SK-N-SH treated with all-trans-retinoic acid at 6 μM for 48 hours (cell line): ENCODE measurements at regions not wholly inside any gene's neighbourhood (a gene's known extent, or its start where the extent isn't known, plus 50 kb on each side); places are given as distances from the start of the nearest gene placed in this dataset.

Experiments used
- ARNTL ChIP-seq: fragments of 450-650 bp; formaldehyde crosslinking; IDR thresholded peaks from 2 replicates; pipeline ENCODE4 v1.5.0; 2020; ENCODE audit warnings: low read depth, mild to moderate bottlenecking, moderate library complexity, borderline replicate concordance
- CREB5 ChIP-seq: fragments of 250-450 bp; sonication (Bioruptor Pico); IDR thresholded peaks from 2 replicates; pipeline ENCODE4 v1.5.1; 2020; ENCODE audit warnings: low read depth, mild to moderate bottlenecking, moderate library complexity
- CSDC2 ChIP-seq: fragments of 250-450 bp; sonication (Bioruptor Pico); IDR thresholded peaks from 2 replicates; pipeline ENCODE4 v1.5.0; 2020; ENCODE audit warnings: mild to moderate bottlenecking, moderate library complexity
- CSRNP3 ChIP-seq: fragments of 250-450 bp; sonication (Bioruptor Pico); IDR thresholded peaks from 2 replicates; pipeline ENCODE4 v1.5.1; 2021; ENCODE audit warnings: mild to moderate bottlenecking, moderate library complexity
- ISL1 ChIP-seq: fragments of 250-450 bp; sonication (Bioruptor Pico); IDR thresholded peaks from 2 replicates; pipeline ENCODE4 v2.1.2; 2022; ENCODE audit warnings: mild to moderate bottlenecking, moderate library complexity
- PATZ1 ChIP-seq: fragments of 250-450 bp; sonication (Bioruptor Pico); IDR thresholded peaks from 2 replicates; pipeline ENCODE4 v1.8.0; 2020; ENCODE audit warnings: mild to moderate bottlenecking, moderate library complexity, borderline replicate concordance
- POU6F1 ChIP-seq: fragments of 250-450 bp; sonication (Bioruptor Pico); IDR thresholded peaks from 2 replicates; pipeline ENCODE4 v1.8.0; 2021; ENCODE audit warnings: low read depth, mild to moderate bottlenecking, moderate library complexity, borderline replicate concordance
- RARB ChIP-seq: fragments of 250-450 bp; sonication (Bioruptor Pico); IDR thresholded peaks from 2 replicates; pipeline ENCODE4 v1.8.0; 2021; ENCODE audit warnings: mild to moderate bottlenecking, moderate library complexity
- SNAI2 ChIP-seq: fragments of 250-450 bp; sonication (Bioruptor Pico); IDR thresholded peaks from 2 replicates; pipeline ENCODE4 v1.5.0; 2020; ENCODE audit warnings: mild to moderate bottlenecking, moderate library complexity
- TSHZ2 ChIP-seq: fragments of 250-450 bp; sonication (Bioruptor Pico); IDR thresholded peaks from 2 replicates; pipeline ENCODE4 v1.5.0; 2020; ENCODE audit warnings: mild to moderate bottlenecking, moderate library complexity
- ZFP3 ChIP-seq: fragments of 250-450 bp; sonication (Bioruptor Pico); IDR thresholded peaks from 2 replicates; pipeline ENCODE4 v1.5.0; 2020; ENCODE audit warnings: mild to moderate bottlenecking, moderate library complexity
- ZNF70 ChIP-seq: fragments of 450-650 bp; formaldehyde crosslinking; IDR thresholded peaks from 2 replicates; pipeline ENCODE4 v1.5.0; 2020; ENCODE audit warnings: mild to moderate bottlenecking, moderate library complexity

- TF ChIP-seq POU6F1 (CRISPR knock-in tag) (no peak), TSHZ2 (no peak), RARB (CRISPR knock-in tag) (no peak), CSDC2 (CRISPR knock-in tag) (no peak), ISL1 (CRISPR knock-in tag) (no peak), PATZ1 (CRISPR knock-in tag) (no peak), SNAI2 (CRISPR knock-in tag) (no peak), CSRNP3 (CRISPR knock-in tag) (no peak), ZNF70 (no peak), ZFP3 (CRISPR knock-in tag) (no peak), CREB5 (CRISPR knock-in tag) (no peak), ARNTL (CRISPR knock-in tag) (no peak)
Measured at GRCh38 chr3:69562020-69562419, 176.1 kb upstream of the FRMD4B start.
